ENCODE measurements at regions not wholly inside any gene's neighbourhood (a gene's known extent, or its start where the extent isn't known, plus 50 kb on each side); places are given as distances from the start of the nearest gene placed in this dataset.

DNA sequence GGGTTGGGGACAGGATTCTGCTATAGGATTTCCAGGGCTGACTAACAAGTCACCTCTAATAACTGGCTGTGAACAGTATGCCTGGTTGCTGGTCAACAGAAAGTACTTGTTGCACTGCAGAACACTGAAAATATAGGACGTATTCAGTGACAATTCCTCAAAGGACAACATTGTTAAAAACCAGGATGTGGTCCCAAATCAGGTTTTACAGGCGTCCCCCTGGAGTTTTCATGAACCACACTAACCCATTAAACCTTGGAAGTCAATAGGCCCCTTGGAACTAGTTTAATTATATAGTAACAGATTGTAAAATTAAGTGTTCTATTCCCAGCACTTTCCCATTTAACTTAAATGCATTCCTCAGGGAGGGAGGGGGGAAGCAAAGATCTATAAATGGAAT is 495.4 kb downstream of the TBC1D4 start:
- H3K4me3 ChIP-seq (ENCODE audit: extremely low read depth in 1 of 4, insufficient read depth in 2 of 4, low read depth in 3 of 4, low read length in 4 of 4) = no peak overlapping the region
- no peaks in the 10 kb centered on the region for H3K79me2 ChIP-seq (ENCODE audit: control insufficient read depth in 1 of 2, insufficient read depth in 2 of 2, low read length in 2 of 2)
- 93% methylated on average over 2 of the region's 2 CpGs; no CpG with 5 or more reads in 1 of the 2 experiments for WGBS, 2 experiments (ENCODE audit: extremely low coverage in 1 of 2, insufficient coverage in 1 of 2, insufficient read length in 1 of 2, insufficient replicate concordance in 2 of 2, low coverage in 1 of 2, low lambda C conversion rate in 2 of 2, missing lambda C conversion rate in 1 of 2)
- no peak overlapping the region for H3K9ac ChIP-seq (replicated peaks in 1 of 4; ENCODE audit: extremely low read depth in 1 of 4, low read depth in 3 of 4, low read length in 3 of 4)
- no peak overlapping the region for H3K27ac ChIP-seq (ENCODE audit: low read depth, low read length)
- H3K4me2 ChIP-seq (ENCODE audit: insufficient read depth in 1 of 2, low read depth in 2 of 2, low read length in 2 of 2) = no peak overlapping the region
- H4K20me1 ChIP-seq (replicated peaks in 1 of 2; ENCODE audit: control insufficient read depth in 1 of 2, insufficient read depth in 2 of 2, low read length in 2 of 2) = no peaks in the 10 kb centered on the region
- H3K27me3 ChIP-seq (replicated peaks in 1 of 4; ENCODE audit: control insufficient read depth in 3 of 4, extremely low read depth in 1 of 4, insufficient read depth in 3 of 4, low read length in 3 of 4) = no peaks in the 10 kb centered on the region
- FAIRE-seq (no peak), DNase-seq (ENCODE audit: low read depth in 1 of 2, low spot score in 2 of 2) (no peak)
- no peak overlapping the region for H3K56ac ChIP-seq (replicated peaks; ENCODE audit: insufficient read length, low read depth, low read length)
- H3K14ac ChIP-seq (ENCODE audit: insufficient read length) = no peak overlapping the region
- H4K91ac ChIP-seq (replicated peaks; ENCODE audit: insufficient read length, low read length) = no peak overlapping the region
- no peak overlapping the region for H2AK5ac ChIP-seq (ENCODE audit: low read depth, low read length)
- no peak overlapping the region for H4K5ac ChIP-seq (ENCODE audit: insufficient read length, low read depth, low read length)
- no peaks in the 10 kb centered on the region for H3K4me1 ChIP-seq (replicated peaks in 1 of 4; ENCODE audit: control insufficient read depth in 3 of 4, insufficient read depth in 4 of 4, low read length in 3 of 4)
- H3K23ac ChIP-seq (ENCODE audit: insufficient read length) = no peak overlapping the region
- H2BK20ac ChIP-seq (ENCODE audit: low read length) = no peak overlapping the region
- no peak overlapping the region for H3K4ac ChIP-seq (replicated peaks; ENCODE audit: insufficient read length, low read depth, low read length)
- no peaks in the 10 kb centered on the region for H3K23me2 ChIP-seq (ENCODE audit: low read depth, low read length)
- no peak overlapping the region for H4K8ac ChIP-seq (ENCODE audit: extremely low read depth, insufficient read depth, low read length)
- H2AFZ ChIP-seq (ENCODE audit: low read length) = no peak overlapping the region
- H3K79me1 ChIP-seq (ENCODE audit: low read depth, low read length) = no peaks in the 10 kb centered on the region
- H3K36me3 ChIP-seq (ENCODE audit: control insufficient read depth in 2 of 4, insufficient read depth in 4 of 4, low read length in 3 of 4) = no peaks in the 10 kb centered on the region
- CTCF ChIA-PET (ENCODE audit: partially characterized antibody) = interaction anchor here (1.2 kb wide), 1 partner anchor 115 kb away, joined by 3 read pairs; no protein-coding TSS in a partner anchor
- H2BK120ac ChIP-seq (replicated peaks; ENCODE audit: low read depth, low read length) = no peak overlapping the region
- H3K18ac ChIP-seq (ENCODE audit: extremely low read depth, low read length) = no peak overlapping the region
- no peak overlapping the region for H2BK15ac ChIP-seq (ENCODE audit: low read length)
- POLR2A ChIA-PET (ENCODE audit: partially characterized antibody) = no interaction called here
- no peaks in the 10 kb centered on the region for H3K9me3 ChIP-seq (ENCODE audit: insufficient read depth in 2 of 2, low read depth in 1 of 2, low read length in 1 of 2)
- no peak overlapping the region for H2BK5ac ChIP-seq (ENCODE audit: low read depth, low read length)
- H2BK12ac ChIP-seq (ENCODE audit: low read depth, low read length) = no peak overlapping the region
- TF ChIP-seq KDM5A (IDR thresholded peaks at IDR 0.05; ENCODE audit: low read length) (no peak), SIN3A (conservative IDR thresholded peaks at IDR 0.05 in 1 of 2, IDR thresholded peaks at IDR 0.05 in 1 of 2; ENCODE audit: low read depth in 1 of 2, low read length in 2 of 2) (no peak), POU5F1 (IDR thresholded peaks at IDR 0.05; ENCODE audit: low read depth, low read length) (no peak), EP300 (IDR thresholded peaks at IDR 0.05; ENCODE audit: borderline replicate concordance in 1 of 2, low read depth in 2 of 2, low read length in 2 of 2) (no peak), BCL11A (IDR thresholded peaks at IDR 0.05; ENCODE audit: low read depth in 2 of 2, low read length in 2 of 2) (no peak), JUN (IDR thresholded peaks at IDR 0.05; ENCODE audit: low read depth, low read length) (no peak), TAF1 (IDR thresholded peaks at IDR 0.05; ENCODE audit: low read depth, low read length) (no peak), SIRT6 (IDR thresholded peaks at IDR 0.05; ENCODE audit: low read length) (no peak), PHF8 (conservative IDR thresholded peaks at IDR 0.05; ENCODE audit: low read depth, low read length) (no peak), RFX5 (IDR thresholded peaks at IDR 0.05; ENCODE audit: borderline replicate concordance, low read depth, low read length) (no peak), EZH2 (IDR thresholded peaks at IDR 0.05; ENCODE audit: low read depth, low read length, severe bottlenecking) (no peak), TEAD4 (IDR thresholded peaks at IDR 0.05; ENCODE audit: low read depth, low read length) (no peak), TCF12 (IDR thresholded peaks at IDR 0.05; ENCODE audit: low read depth, low read length) (no peak), EGR1 (IDR thresholded peaks at IDR 0.05; ENCODE audit: borderline replicate concordance, low read depth, low read length) (no peak)
- TF ChIP-seq, protein P1, sequence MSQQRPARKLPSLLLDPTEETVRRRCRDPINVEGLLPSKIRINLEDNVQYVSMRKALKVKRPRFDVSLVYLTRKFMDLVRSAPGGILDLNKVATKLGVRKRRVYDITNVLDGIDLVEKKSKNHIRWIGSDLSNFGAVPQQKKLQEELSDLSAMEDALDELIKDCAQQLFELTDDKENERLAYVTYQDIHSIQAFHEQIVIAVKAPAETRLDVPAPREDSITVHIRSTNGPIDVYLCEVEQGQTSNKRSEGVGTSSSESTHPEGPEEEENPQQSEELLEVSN (IDR thresholded peaks at IDR 0.05) = no peak
